Epithelial cell of esophagus (primary cell): ENCODE measurements at regions not wholly inside any gene's neighbourhood (a gene's known extent, or its start where the extent isn't known, plus 50 kb on each side); places are given as distances from the start of the nearest gene placed in this dataset.
A peak's percentile ranks its signal among the peaks of the same experiment; 100 is the strongest.
"Not testable (repeated sequence)": the region's sequence is repeated elsewhere in the genome, so short reads cannot be mapped to it uniquely, and the experiment has no call there.

Experiments used
- DNase-seq: peaks from one replicate; pipeline ENCODE4 v3.0.0; 2010; ENCODE audit warnings: low read depth
- H3K4me3 ChIP-seq: 2 replicates; pipeline ENCODE4 v1.5.1; 2011; ENCODE audit warnings: mild to moderate bottlenecking, low read length, control low read depth
- CTCF ChIP-seq: IDR thresholded peaks from 2 replicates; pipeline ENCODE4 v1.5.1; 2011; ENCODE audit warnings: low read depth, mild to moderate bottlenecking, low read length, control low read depth, inconsistent platforms; ENCODE audit not compliant: insufficient read depth; ENCODE audit errors: missing control alignments

GRCh38 chrX:51155566-51155965 lies 177.1 kb upstream of the NUDT10 start:
- TF ChIP-seq CTCF: no peak
- H3K4me3 ChIP-seq: no peak overlapping the region
- DNase-seq: no peak

DNA sequence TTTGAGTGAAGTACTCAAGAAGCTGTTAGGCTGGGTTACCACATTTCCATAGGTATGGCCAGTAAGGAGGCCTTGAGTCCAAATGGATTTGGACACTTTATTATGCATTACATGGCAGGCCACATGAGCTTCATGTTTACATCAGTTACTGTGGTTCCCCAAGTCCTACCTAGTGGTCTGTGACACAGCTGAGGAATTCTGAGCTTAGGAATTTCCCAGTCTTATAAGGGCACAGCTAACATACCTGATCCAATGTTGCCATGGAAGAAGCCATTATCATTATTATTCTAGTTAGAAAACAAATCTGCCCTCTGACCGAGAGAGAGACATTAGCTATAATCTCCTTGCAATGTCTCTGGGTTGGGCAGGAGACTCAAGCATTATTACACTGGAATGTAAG lies 174.4 kb upstream of the NUDT10 start:
- no peak overlapping the region for H3K4me3 ChIP-seq
- no peak for DNase-seq
- TF ChIP-seq CTCF: no peak

DNA sequence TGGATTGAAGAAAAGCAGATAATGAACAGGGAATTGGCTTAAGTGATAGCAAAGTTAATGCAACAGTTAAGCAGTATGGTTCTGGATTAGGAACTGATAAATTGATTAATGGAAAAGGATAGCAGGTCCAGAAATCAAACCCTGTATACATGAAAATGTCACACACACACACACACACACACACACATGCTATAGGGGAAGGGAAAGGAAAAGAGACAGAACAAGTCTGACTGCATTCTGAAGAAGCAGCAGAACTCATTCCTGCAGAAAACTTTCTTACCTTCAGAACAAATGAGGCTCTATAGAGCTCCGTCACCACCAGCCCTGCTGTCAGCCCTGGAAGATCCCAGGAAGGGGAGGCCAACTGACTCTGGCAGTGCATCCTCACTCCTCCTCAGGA lies 173.2 kb upstream of the NUDT10 start:
- peak; percentile 8 for DNase-seq

GRCh38 chrX:51163730-51164129 lies 168.9 kb upstream of the NUDT10 start:
- no peak for TF ChIP-seq CTCF
- no peak for DNase-seq
- no peak overlapping the region for H3K4me3 ChIP-seq

More for the DNA sequence above, 173.2 kb upstream of the NUDT10 start:
- H3K4me3 ChIP-seq: not testable (repeated sequence)

DNA sequence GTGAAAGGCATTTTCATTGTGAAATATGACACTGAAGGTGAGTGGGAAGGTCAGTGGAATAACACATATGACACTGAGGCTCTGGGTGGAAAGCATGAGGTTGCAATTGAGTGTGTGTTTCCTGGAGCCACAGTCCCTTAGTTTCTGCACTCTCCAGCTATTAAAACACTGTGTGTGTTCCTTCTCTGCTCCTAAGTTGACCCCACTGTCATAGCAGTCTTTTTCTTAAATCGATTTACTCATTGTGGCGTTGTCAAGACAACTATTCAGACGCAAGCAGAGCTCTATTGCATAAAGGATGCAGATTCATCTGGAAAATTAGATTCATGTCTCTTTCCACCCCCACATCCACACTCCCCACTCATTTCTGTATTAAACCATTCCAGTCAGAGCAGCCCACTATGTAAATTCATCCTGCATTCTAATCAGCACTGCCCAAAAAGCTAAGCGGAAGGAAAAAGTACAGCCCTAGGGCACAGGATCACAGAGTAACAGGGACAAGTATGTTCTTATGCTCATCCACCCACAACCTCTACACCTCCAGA lies 154.2 kb upstream of the NUDT10 start:
- not testable (repeated sequence) for DNase-seq, H3K4me3 ChIP-seq

DNA sequence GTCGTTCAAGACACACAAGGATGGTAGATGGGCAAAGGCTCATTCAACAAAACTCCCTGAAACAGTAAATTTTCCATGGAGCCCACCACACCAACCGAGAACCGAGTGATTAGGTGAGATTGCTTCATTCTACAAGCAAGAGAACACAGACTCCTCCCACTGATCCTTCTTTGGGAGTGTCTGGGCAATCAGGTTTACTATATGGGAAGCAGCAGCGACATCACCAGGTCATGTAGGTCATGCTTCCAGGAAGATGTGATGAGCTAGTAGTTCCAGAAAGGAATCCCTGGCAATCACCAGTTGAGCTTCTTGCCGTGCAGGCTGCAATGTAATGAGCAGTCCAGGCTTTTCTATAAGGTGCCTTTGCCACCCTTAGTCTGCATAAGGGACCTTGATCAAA lies 152.8 kb upstream of the NUDT10 start:
- H3K4me3 ChIP-seq, DNase-seq: not testable (repeated sequence)

- TF ChIP-seq CTCF: no peak
- DNase-seq: no peak
- H3K4me3 ChIP-seq: no peak overlapping the region
These were observed 150.1 kb upstream of the NUDT10 start for GRCh38 chrX:51182545-51182944.

DNA sequence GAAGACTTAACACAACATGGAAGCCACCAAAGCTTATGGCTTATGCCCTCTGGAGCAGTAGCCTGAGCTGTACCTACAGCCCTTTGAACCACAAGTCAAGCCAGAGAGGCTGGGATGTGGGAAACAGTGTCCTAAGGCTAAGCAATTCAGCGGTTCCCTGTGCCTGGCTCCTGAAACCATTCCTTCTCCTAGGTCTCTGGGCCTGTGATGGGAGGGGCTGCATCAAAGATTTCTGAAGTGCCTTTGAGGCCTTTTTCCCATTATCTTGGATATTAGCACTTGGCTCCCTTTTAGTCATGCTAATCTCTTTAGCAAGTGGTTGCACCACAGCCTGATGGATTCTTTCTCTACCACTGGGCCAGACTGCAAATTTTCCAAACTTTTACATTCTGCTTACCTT lies 140.5 kb upstream of the NUDT10 start:
- DNase-seq: no peak
- H3K4me3 ChIP-seq: no peak overlapping the region
- no peak for TF ChIP-seq CTCF

GRCh38 chrX:51215266-51215665 lies 117.4 kb upstream of the NUDT10 start:
- H3K4me3 ChIP-seq: no peak overlapping the region
- no peak for DNase-seq
- no peak for TF ChIP-seq CTCF
